Osteoblast (primary cell): ENCODE measurements at regions not wholly inside any gene's neighbourhood (a gene's known extent, or its start where the extent isn't known, plus 50 kb on each side); places are given as distances from the start of the nearest gene placed in this dataset.

Experiments
- DNase-seq: peaks from one replicate; pipeline ENCODE4 v3.0.0; 2011; ENCODE audit warnings: low spot score, mixed read lengths; ENCODE audit not compliant: insufficient read length; ENCODE audit errors: missing footprints
- H2AFZ ChIP-seq: 2 replicates; pipeline ENCODE4 v1.6.0; 2011; ENCODE audit warnings: mild to moderate bottlenecking, low read length
- H3K27ac ChIP-seq: 2 replicates; pipeline ENCODE4 v1.5.1; 2011; ENCODE audit warnings: mild to moderate bottlenecking, low read depth, low read length, moderate library complexity
- H3K27me3 ChIP-seq: 2 replicates; pipeline ENCODE4 v1.6.0; 2012; ENCODE audit warnings: mild to moderate bottlenecking, control low read depth, inconsistent platforms, low read length, moderate library complexity; ENCODE audit not compliant: insufficient read depth
- H3K36me3 ChIP-seq: 2 replicates; pipeline ENCODE4 v1.5.1; 2011; ENCODE audit warnings: mild to moderate bottlenecking, low read length, control low read depth, moderate library complexity; ENCODE audit not compliant: insufficient read depth
- H3K4me1 ChIP-seq: 2 replicates; pipeline ENCODE4 v1.5.1; 2011; ENCODE audit warnings: mild to moderate bottlenecking, low read length, control low read depth, moderate library complexity; ENCODE audit not compliant: insufficient read depth
- H3K4me2 ChIP-seq: 2 replicates; pipeline ENCODE4 v1.6.0; 2011; ENCODE audit warnings: mild to moderate bottlenecking, low read length; ENCODE audit not compliant: insufficient read depth
- H3K4me3 ChIP-seq: fragments of 200-600 bp; sonication (generic); 3 replicates; pipeline ENCODE4 v1.5.1; 2012; ENCODE audit warnings: mild to moderate bottlenecking, low read length, inconsistent platforms; ENCODE audit not compliant: insufficient read depth
- H3K79me2 ChIP-seq: 2 replicates; pipeline ENCODE4 v1.6.0; 2012; ENCODE audit warnings: mild to moderate bottlenecking, low read length, control low read depth, inconsistent platforms; ENCODE audit not compliant: insufficient read depth
- H3K9me3 ChIP-seq: 2 replicates; pipeline ENCODE4 v1.5.1; 2011; ENCODE audit warnings: low read depth, low read length, control low read depth
- H4K20me1 ChIP-seq: 2 replicates; pipeline ENCODE4 v1.6.0; 2012; ENCODE audit warnings: mild to moderate bottlenecking, low read length, control low read depth; ENCODE audit not compliant: insufficient read depth
- TF ChIP-seq, protein P1 (sequence below): IDR thresholded peaks from 2 replicates; pipeline ENCODE4 v1.5.1; 2011; ENCODE audit warnings: mild to moderate bottlenecking, low read depth, low read length, moderate library complexity; ENCODE audit errors: extremely low read depth

- Histone ChIP-seq H2AFZ (no peak overlapping the region), H3K79me2 (no peaks in the 10 kb centered on the region)
Observed at GRCh38 chr2:18365342-18365741, 195.1 kb downstream of the RDH14 start.

GRCh38 chr2:18363348-18363747 is 197.1 kb downstream of the RDH14 start:
- H3K79me2 ChIP-seq: no peaks in the 10 kb centered on the region
- no peaks in the 10 kb centered on the region for H3K36me3 ChIP-seq
- H3K4me3 ChIP-seq: no peak overlapping the region
- H3K27me3 ChIP-seq: no peaks in the 10 kb centered on the region
- H2AFZ ChIP-seq: peak overlapping the region; percentile 42
- no peaks in the 10 kb centered on the region for H4K20me1 ChIP-seq
- no peaks in the 10 kb centered on the region for H3K9me3 ChIP-seq
- DNase-seq: peak; percentile 31
- H3K4me2 ChIP-seq: peak overlapping the region; percentile 52
- TF ChIP-seq, protein P1, sequence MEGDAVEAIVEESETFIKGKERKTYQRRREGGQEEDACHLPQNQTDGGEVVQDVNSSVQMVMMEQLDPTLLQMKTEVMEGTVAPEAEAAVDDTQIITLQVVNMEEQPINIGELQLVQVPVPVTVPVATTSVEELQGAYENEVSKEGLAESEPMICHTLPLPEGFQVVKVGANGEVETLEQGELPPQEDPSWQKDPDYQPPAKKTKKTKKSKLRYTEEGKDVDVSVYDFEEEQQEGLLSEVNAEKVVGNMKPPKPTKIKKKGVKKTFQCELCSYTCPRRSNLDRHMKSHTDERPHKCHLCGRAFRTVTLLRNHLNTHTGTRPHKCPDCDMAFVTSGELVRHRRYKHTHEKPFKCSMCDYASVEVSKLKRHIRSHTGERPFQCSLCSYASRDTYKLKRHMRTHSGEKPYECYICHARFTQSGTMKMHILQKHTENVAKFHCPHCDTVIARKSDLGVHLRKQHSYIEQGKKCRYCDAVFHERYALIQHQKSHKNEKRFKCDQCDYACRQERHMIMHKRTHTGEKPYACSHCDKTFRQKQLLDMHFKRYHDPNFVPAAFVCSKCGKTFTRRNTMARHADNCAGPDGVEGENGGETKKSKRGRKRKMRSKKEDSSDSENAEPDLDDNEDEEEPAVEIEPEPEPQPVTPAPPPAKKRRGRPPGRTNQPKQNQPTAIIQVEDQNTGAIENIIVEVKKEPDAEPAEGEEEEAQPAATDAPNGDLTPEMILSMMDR: no peak
- H3K27ac ChIP-seq: peak overlapping the region; percentile 60
- peaks cover 14% of the 10 kb centered on the region for H3K4me1 ChIP-seq

More at GRCh38 chr2:18365342-18365741, 195.1 kb downstream of the RDH14 start:
- no peak for DNase-seq
- H4K20me1 ChIP-seq: no peaks in the 10 kb centered on the region
- H3K27ac ChIP-seq: no peak overlapping the region
- no peaks in the 10 kb centered on the region for H3K9me3 ChIP-seq
- H3K4me2 ChIP-seq: no peak overlapping the region
- no peaks in the 10 kb centered on the region for H3K36me3 ChIP-seq
- TF ChIP-seq, protein P1: no peak
- H3K4me3 ChIP-seq: no peak overlapping the region
- H3K27me3 ChIP-seq: no peaks in the 10 kb centered on the region
- H3K4me1 ChIP-seq: peaks cover 22% of the 10 kb centered on the region

GRCh38 chr2:18362696-18363095 is 197.8 kb downstream of the RDH14 start:
- peaks cover 14% of the 10 kb centered on the region for H3K4me1 ChIP-seq
- peak overlapping the region; percentile 60 for H3K27ac ChIP-seq
- no peaks in the 10 kb centered on the region for H3K27me3 ChIP-seq
- peak overlapping the region; percentile 52 for H3K4me2 ChIP-seq
- H3K4me3 ChIP-seq: no peak overlapping the region
- peak; percentile 83 for DNase-seq
- no peak overlapping the region for H2AFZ ChIP-seq
- H3K79me2 ChIP-seq: no peaks in the 10 kb centered on the region
- no peaks in the 10 kb centered on the region for H3K36me3 ChIP-seq
- no peaks in the 10 kb centered on the region for H3K9me3 ChIP-seq
- H4K20me1 ChIP-seq: no peaks in the 10 kb centered on the region
- TF ChIP-seq, protein P1: no peak

DNA sequence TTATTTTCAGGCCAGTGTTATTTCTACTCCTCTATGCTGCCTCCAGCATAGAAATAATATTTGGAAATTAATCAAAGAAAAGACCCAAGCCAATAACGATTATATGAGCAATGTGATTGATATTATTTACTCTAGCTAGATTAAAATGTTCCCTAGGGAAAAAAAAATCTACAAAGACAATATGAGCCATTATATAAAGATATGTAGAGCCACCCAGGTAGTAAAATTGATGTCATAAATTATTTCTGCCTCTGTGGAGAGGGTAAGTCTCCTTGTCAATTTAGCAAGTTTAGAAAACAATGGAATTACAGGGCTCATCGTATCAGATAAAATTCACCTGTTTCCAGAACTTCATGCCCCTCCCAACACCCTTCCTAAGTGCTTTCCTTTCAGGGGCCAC is 202.9 kb downstream of the RDH14 start:
- no peak overlapping the region for H3K27ac ChIP-seq

More for the DNA sequence above, 202.9 kb downstream of the RDH14 start:
- no peak for DNase-seq
- no peaks in the 10 kb centered on the region for H3K36me3 ChIP-seq
- H3K4me2 ChIP-seq: no peak overlapping the region
- no peaks in the 10 kb centered on the region for H3K9me3 ChIP-seq
- no peaks in the 10 kb centered on the region for H3K79me2 ChIP-seq
- TF ChIP-seq, protein P1: no peak
- peaks cover 12% of the 10 kb centered on the region for H3K4me1 ChIP-seq
- no peaks in the 10 kb centered on the region for H4K20me1 ChIP-seq
- H2AFZ ChIP-seq: no peak overlapping the region
- H3K27me3 ChIP-seq: no peaks in the 10 kb centered on the region
- H3K4me3 ChIP-seq: no peak overlapping the region
